GM19099 (cell line): ENCODE measurements at regions not wholly inside any gene's neighbourhood (a gene's known extent, or its start where the extent isn't known, plus 50 kb on each side); places are given as distances from the start of the nearest gene placed in this dataset.

Experiments
- POLR2A ChIP-seq: IDR thresholded peaks from 3 replicates; pipeline ENCODE4 v1.6.1; 2011; ENCODE audit warnings: low read depth; ENCODE audit not compliant: insufficient read length; ENCODE audit errors: extremely low read depth

DNA sequence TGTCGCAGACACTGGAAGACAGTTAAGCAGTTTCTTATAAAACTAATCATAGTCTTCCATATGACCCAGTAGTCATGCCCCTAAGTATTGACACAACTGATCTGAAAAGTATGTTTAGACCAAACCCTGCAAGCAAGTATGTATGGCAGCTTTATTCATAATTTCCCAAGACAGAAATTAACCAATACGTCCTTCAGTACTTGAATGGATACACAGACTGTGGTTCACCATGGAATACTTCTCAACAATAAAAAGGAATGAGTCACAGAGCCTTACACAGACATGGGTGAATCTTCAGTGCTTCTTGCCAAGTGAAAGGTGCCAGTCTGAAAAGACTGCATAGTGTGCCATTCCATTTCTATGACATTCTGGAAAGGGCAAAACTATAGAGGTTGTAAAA lies 50.2 kb upstream of the AKR1E2 start:
- TF ChIP-seq POLR2A: no peak

DNA sequence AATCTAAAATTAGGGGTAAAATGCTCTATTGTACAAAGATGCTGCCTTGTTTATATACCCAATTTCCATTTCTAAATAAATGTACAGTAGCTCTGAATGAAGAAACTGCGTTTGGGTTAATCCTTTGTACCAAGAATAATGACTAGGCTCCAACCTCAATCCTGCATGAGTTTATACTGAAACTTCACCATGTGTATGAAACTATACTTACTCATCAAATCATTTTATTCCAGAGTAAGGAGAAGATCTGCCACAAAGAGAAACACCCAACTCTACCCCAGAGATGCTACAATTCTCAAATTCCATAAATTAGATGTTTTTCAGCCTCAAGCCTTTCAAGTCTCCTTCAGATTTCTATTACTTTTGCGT lies 53.8 kb upstream of the AKR1E2 start:
- TF ChIP-seq POLR2A: no peak

DNA sequence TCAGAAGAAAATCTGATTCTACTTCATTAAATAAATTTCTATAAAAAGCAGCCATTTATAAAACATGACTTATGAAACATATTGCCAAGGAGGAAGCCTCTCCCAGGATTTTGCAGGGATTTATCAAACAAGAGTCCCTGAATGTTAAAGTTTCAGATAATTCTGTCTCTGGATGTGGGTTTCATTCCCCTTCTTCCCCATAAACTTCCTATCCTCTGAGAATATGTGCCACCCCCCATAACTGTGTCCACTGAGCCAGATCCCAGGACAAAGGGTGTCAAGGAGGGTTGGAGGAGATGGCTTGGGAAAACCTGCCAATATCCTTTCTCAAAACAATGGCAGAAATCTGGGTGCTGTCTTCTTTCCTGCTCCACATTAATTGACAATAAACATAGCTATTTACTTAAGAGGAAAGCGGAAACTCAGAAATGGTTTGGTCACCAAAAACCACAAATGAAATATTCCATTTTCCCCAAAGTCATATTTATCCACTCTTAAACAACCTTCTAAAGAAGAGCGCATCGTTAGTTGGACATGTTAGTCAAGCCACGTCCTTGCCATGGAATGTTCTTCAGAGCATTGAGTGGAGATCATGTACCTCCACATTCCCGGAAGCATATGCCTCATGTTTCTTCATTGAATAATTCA lies 54.3 kb upstream of the AKR1E2 start:
- TF ChIP-seq POLR2A: no peak

DNA sequence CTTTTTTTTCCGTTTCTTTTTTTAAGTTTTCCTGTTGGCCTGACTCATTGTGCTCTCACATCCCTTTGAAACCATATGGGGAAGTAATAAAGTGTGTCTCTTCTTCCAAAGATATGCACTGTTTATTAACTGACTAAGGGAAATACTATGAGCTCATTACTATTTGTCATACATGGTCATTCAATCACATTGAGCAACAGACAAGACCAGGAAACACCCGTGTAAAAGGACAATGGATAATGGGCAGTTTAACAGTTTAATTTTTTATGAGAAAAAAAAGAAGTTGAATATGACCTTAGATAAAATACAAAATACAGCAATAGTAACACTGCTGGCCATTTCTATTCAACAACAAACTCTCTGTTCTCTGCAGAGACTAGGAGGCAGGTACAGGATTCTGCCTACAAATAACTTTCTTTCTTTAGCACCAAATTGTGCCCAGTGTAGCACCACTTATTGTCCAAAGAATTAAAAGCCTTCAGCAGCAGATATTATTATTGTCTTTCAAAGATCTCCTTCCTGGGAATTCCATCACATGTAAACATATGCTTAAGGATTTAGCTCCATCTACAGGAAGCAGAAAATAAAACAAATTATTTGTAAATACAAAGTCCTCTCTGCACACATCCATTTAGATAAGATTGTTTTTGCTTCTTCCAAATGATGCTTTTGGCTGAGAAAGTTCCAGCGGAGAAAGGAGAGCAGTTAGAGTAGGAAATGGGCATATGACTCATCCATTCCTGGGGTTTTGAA lies 55.0 kb upstream of the AKR1E2 start:
- TF ChIP-seq POLR2A: no peak

DNA sequence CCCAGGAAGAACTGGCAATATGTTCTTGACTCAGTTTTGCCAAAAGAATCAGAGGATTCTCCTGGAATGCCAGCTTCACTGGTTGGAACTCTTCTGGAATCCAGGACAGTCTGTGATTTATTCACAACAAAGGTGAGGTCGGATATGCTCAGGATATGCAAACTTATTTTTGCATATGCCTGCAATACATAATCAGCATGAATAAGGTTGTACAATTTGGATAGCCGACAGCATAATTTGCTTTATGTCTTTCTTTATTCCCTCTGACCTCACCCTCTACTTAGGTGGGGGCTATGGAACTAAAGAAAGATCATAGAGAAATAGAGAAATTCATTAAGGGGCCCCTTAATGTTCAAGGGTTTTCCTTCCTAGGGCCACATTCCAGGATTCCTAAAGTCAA lies 57.6 kb upstream of the AKR1E2 start:
- TF ChIP-seq POLR2A: no peak

DNA sequence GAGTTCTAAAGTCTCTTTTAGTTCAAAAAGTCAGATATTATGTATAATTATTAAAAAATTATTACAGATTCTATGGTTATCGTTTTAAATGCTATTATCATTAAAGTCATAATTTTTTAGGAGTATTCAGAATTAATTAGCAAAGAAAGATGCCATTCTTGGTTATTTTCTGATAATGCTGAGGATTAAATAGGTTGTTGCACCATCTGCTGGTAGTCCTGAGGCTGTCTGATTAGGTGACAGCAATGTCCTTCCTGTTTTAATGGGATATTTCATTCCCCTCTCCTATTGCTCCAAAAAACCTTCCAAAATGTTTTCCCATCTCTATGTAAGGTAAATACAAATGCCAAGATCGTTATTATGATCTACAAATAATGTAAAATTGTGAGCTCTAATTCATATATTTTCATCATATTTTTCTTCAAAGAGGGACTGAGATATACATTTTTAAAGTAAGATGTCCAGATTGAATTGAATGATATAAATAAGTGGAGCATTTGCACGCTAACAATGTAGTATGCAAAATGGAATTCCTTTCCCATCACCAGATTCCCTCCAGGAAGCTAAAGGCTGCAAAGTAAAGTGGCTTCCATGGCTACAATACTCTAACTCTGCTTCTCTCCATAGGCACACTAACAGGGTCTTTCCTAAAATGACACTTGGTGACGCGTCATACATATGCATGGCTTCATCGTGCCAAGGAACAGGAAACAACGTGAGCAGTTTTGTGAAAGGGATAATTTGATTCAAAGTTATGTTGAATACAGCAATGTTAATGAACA lies 58.8 kb upstream of the AKR1E2 start:
- no peak for TF ChIP-seq POLR2A

DNA sequence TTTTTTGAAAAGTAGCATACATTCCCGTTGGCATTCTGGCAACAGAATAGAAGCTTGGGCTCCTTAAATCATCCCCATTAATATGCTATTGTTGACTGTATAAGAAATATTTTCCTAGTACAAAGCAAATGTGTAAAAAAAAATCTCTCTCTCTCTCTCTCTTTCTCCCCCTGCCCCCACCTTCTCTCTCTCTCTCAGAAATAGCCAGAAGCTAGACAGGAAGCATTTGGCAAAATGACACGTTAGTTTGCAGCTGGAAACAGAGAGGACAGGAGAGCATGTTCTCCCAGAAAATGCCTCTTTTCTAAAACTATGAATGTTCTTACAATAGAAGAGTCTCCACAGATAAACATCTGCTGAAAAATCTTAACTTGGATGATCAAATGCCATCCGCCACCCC lies 59.6 kb upstream of the AKR1E2 start:
- no peak for TF ChIP-seq POLR2A

DNA sequence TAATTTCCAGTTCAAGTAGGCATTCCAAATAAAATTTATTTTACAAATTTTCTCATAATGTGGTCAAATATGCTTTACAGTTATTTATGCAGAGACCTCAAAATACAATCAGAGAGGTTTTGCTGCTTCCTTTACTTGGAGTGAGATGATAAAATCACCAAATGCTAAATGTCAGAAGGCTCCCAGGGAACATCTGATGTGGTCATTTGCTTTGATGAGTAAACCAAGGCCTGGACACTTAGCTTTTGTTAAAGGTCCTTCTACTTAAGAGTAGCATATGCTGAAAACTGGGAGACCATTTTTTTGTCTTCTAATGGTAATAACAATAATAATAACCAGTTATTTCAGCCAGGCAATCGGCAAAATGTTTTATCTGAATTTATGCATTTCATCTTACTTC lies 60.6 kb upstream of the AKR1E2 start:
- no peak for TF ChIP-seq POLR2A

DNA sequence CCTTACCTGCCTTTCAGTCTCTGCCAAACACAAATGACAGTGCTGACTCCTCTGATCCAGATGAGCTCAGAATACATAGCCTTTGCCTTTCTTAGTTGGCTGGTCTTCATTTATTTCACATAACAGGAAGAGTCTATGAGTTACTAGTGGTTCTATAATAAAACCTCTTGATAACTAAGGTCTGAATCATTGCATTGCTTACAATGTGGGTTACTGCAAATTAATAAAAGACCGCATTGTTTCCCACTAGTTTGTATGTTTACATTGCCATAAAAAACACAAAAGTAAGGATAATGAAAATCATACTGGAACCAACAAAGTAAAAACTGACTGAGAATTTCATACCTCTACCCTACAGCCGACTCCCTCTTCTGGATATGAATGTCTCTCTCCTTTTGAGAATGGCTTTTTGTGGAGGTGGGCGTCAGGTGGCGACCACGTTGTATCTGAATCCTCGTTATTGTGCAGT lies 62.0 kb upstream of the AKR1E2 start:
- no peak for TF ChIP-seq POLR2A

DNA sequence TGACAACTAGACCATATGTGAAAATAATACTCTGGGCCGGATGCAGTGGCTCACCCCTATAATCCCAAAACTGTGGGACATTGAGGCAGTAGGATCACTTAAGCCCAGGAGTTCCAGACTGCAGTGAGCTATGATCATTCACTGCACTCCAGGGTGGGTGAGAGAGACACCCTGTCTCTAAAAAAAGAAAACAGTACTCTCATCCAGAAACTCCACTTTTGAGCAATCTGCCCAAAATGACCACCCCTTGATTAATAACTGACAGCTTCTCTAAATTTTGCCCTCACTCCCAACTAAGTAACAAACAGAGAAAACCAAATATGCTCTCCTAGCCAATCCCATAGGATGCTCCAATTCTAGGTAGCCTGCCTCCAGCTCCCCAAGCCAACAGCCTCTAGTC lies 62.5 kb upstream of the AKR1E2 start:
- TF ChIP-seq POLR2A: no peak

DNA sequence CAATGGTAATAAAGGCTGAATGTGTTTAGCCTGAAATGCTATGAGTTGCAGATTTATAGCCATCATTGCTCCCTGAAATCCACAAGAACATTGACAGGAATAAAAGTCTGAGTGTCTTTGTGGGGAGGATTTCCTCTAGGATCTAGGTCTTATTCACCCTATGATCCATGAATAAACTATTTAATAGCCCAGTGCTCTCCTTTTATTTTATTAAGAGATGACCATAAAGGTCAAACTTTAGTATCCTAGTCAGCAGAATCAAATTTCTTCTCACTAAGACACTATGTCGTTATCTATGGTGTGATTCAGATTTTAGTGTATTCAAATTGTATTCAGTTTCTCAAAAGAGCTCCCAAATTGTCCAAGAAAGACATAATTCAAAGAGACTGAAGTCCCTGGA lies 67.8 kb upstream of the AKR1E2 start:
- no peak for TF ChIP-seq POLR2A

DNA sequence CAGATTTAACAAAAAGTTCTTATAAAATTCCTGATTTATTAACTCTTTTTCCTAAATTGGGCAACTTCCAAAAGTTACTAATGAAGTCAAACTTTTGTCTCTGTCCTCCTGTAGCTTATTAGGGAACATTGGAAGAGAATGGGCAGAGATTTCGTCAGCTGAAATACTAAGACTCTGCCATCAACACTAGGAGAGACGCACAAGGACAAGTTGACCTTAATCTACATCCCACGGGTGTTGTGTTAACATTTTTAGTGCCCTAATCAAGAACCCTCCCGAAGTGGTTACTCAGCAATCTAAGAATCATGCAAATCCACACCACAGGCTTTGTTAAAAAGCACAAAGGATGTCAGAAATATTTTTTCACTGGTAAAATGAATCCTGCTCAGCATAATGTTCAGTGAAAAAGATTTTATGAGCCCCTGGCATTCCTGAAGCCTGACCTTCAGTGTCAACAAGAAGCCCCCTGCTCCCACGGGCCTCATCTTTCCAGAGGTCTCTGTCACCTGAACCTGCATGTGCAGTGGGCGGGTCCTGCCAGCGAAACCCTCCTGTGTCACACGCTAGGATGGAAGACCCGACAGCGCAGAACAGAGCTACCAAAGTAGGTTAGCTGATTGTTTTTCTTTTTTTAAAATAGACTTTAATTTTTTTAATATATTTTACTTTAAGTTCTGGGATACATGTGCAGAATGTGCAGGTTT lies 70.6 kb upstream of the AKR1E2 start:
- TF ChIP-seq POLR2A: no peak

DNA sequence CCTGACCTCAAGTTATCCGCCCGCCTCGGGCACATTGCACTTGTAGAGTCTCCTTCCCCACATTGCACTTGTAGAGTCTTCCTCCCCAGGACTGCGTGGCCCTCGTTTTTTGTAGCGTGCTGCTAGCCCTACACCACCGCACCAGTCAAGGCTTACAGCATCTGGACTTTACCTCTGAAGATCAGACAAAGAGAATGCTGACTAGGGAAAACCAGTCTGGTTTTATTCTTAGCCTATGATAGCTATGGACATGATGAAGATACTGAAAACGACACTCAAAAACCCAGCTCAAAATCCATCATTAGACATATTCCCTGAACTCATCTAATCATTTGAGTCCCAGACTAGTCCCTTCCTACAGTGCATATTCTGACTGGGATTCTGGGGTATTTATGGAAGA lies 71.9 kb upstream of the AKR1E2 start:
- TF ChIP-seq POLR2A: no peak

DNA sequence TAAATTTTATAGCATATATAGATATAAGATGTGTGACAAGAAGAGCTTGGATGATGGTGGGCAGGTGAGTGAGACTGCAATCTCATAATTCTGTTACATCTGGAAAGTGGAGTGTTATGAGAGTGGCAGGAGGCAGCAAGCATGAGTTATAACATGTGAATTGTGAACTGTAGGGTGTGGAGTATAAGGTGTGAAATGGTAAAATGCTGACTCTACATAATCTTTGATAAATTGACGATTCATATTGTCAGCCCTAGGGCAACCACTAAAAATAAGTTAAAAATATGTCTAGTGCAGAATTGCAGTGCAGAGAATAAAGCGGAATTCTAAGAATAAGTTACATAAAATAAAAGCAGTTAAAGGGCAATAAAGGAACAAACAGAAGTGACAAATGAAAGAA lies 74.8 kb upstream of the AKR1E2 start:
- TF ChIP-seq POLR2A: no peak

DNA sequence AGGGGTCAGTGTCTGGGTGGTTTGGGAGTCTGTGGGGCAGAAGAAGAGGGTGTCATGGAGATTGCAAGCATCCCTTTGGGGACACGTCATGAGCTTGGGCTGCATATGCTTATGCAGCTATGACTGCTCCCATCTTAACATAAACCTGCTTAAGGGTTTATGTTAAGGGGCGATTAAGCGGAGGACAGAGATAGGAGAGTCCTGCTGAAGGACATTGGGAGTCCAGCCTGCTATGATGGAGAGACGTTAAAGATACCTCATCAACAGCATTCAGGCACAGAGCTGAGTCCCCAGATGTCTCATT lies 76.8 kb upstream of the AKR1E2 start:
- TF ChIP-seq POLR2A: no peak
